Prostate gland (tissue), 2 donors: ENCODE measurements at regions not wholly inside any gene's neighbourhood (a gene's known extent, or its start where the extent isn't known, plus 50 kb on each side); places are given as distances from the start of the nearest gene placed in this dataset.

Experiments used
- POLR2A ChIP-seq: fragments of 450-650 bp; IDR thresholded peaks from one replicate; pipeline ENCODE4 v1.6.1; 2016; ENCODE audit warnings: antibody characterized with exemption, mild to moderate bottlenecking
- TF ChIP-seq, protein P1 (sequence below), 4 experiments: fragments of 200-600 bp in 2 of 4; fragments of 450-650 bp in 2 of 4; sonication (generic) in 2 of 4; IDR thresholded peaks; 1 replicate in 3 of 4; 2 replicates in 1 of 4; pipeline ENCODE4 v1.5.1; 2016 to 2019; ENCODE audit warnings: antibody characterized with exemption in 4 of 4, mild to moderate bottlenecking in 2 of 4, moderate library complexity in 2 of 4

DNA sequence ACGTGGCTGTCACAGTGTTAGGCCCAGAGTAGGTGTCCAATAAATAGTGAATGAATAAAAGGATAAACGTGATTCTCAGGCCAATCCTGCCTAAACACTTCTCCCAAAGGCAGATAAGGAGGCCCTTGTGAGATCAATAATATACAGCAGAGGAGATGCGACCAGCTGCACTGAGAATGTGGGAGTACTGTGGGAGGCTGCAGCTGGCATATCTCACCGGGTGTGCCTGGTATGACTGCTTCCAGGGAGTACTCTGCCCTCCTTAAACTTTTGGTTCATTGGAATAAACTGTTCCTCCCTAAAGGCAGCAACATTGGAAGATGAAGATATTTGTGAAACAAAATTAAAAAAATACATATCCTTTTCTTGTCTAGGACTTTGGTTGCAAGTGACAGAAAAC, 57.1 kb upstream of the PTPN3 start:
- TF ChIP-seq, protein P1, sequence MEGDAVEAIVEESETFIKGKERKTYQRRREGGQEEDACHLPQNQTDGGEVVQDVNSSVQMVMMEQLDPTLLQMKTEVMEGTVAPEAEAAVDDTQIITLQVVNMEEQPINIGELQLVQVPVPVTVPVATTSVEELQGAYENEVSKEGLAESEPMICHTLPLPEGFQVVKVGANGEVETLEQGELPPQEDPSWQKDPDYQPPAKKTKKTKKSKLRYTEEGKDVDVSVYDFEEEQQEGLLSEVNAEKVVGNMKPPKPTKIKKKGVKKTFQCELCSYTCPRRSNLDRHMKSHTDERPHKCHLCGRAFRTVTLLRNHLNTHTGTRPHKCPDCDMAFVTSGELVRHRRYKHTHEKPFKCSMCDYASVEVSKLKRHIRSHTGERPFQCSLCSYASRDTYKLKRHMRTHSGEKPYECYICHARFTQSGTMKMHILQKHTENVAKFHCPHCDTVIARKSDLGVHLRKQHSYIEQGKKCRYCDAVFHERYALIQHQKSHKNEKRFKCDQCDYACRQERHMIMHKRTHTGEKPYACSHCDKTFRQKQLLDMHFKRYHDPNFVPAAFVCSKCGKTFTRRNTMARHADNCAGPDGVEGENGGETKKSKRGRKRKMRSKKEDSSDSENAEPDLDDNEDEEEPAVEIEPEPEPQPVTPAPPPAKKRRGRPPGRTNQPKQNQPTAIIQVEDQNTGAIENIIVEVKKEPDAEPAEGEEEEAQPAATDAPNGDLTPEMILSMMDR (IDR thresholded peaks at IDR 0.05) = no peak
- TF ChIP-seq POLR2A = no peak
